ENCODE measurements at regions not wholly inside any gene's neighbourhood (a gene's known extent, or its start where the extent isn't known, plus 50 kb on each side); places are given as distances from the start of the nearest gene placed in this dataset.

DNA sequence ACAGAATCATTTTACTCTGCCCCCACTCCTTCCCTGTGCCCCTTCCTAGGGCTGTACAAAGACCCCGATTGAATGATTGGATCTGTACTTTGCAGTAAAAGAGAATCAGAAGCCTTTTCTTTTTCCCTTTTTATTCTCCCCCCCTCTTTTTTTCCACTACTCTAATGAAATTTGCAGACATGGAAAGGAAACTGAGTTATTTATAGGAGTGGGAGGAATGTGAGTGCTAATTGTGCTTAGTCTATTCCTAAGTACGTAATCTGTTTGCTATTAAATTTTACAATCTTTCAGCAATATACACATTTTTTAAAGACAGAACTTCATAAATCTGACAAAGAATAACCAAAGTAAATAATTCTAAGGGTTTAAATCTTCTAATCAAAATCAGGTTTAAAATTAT is 314.3 kb downstream of the MAP2K6 start:
- TF ChIP-seq, protein P1, sequence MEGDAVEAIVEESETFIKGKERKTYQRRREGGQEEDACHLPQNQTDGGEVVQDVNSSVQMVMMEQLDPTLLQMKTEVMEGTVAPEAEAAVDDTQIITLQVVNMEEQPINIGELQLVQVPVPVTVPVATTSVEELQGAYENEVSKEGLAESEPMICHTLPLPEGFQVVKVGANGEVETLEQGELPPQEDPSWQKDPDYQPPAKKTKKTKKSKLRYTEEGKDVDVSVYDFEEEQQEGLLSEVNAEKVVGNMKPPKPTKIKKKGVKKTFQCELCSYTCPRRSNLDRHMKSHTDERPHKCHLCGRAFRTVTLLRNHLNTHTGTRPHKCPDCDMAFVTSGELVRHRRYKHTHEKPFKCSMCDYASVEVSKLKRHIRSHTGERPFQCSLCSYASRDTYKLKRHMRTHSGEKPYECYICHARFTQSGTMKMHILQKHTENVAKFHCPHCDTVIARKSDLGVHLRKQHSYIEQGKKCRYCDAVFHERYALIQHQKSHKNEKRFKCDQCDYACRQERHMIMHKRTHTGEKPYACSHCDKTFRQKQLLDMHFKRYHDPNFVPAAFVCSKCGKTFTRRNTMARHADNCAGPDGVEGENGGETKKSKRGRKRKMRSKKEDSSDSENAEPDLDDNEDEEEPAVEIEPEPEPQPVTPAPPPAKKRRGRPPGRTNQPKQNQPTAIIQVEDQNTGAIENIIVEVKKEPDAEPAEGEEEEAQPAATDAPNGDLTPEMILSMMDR (IDR thresholded peaks at IDR 0.05; ENCODE audit: unreplicated experiment in 3 of 3), result no peak
- no peaks in the 10 kb centered on the region for H3K9me3 Mint-ChIP-seq
- no peaks in the 10 kb centered on the region for H3K27me3 Mint-ChIP-seq (ENCODE audit: low read depth)
- peak overlapping the region in 2 of 3 experiments; percentile 58 to 88 for H3K27ac Mint-ChIP-seq
- peaks cover 28% of the 10 kb centered on the region for H3K4me1 Mint-ChIP-seq
- no peak overlapping the region for H3K4me3 Mint-ChIP-seq
- H3K36me3 Mint-ChIP-seq (ENCODE audit: low read depth), result no peaks in the 10 kb centered on the region

DNA sequence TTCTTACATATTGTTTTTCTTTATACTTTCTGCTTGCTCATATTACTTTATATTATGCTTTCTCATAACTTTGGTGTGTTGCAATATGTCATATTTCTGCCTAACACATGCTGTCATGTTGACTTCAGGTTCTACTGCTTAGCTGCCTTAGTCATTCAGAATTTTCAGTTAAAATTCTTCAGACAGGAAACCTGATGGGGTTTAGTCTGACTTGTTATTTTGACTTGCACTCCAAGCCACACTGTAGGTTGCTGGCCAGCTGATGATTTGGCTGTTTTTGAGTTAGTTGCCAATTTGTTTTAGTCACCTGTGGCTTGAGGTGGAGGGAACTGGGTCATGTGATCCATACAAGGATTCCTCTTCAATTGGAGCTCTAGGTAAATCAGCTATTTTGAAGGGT is 315.4 kb downstream of the MAP2K6 start:
- Mint-ChIP-seq H3K9me3 (no peaks in the 10 kb centered on the region), H3K27me3 (ENCODE audit: low read depth) (no peaks in the 10 kb centered on the region), H3K36me3 (ENCODE audit: low read depth) (no peaks in the 10 kb centered on the region), H3K27ac (no peak overlapping the region), H3K4me3 (no peak overlapping the region), H3K4me1 (peaks cover 38% of the 10 kb centered on the region)
- TF ChIP-seq, protein P1 (IDR thresholded peaks at IDR 0.05; ENCODE audit: unreplicated experiment in 3 of 3), result no peak

DNA sequence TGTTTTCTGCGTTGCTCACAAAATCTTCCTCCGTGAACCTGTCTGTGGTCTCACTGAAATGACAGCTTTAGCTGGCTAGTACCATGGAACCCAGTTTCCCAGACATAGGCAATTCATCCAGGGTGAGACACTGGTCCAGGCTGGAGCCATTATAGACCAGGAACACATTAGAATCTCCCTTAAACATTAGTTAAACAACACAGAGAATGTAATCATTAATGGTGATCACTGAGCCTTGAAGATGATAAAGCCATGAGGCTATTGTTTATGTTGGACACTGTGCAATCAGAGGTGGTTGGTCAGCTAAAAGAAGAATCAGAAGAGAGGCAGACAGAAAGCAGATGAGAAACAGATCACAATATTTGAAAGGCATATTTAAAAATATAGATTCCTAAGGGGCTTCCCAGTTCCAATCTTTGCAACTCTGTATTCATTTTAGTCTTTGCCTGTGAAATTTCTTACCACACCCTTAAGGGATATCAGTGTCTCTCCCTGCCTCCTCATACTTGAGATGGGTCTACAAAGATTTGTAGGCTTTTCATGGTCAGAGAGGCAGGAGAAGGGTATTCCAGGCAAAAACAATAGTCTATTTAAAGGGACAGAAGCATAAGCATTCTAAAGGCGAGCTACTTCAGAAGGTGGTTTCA is 317.9 kb downstream of the MAP2K6 start:
- Mint-ChIP-seq H3K4me1 (peaks cover 34% of the 10 kb centered on the region), H3K27ac (peak overlapping the region; percentile 55 to 81 (median 71)), H3K36me3 (ENCODE audit: low read depth) (no peaks in the 10 kb centered on the region), H3K27me3 (ENCODE audit: low read depth) (no peaks in the 10 kb centered on the region), H3K9me3 (peaks cover 7% of the 10 kb centered on the region), H3K4me3 (no peak overlapping the region)
- TF ChIP-seq, protein P1 (IDR thresholded peaks at IDR 0.05; ENCODE audit: unreplicated experiment in 3 of 3), result no peak

DNA sequence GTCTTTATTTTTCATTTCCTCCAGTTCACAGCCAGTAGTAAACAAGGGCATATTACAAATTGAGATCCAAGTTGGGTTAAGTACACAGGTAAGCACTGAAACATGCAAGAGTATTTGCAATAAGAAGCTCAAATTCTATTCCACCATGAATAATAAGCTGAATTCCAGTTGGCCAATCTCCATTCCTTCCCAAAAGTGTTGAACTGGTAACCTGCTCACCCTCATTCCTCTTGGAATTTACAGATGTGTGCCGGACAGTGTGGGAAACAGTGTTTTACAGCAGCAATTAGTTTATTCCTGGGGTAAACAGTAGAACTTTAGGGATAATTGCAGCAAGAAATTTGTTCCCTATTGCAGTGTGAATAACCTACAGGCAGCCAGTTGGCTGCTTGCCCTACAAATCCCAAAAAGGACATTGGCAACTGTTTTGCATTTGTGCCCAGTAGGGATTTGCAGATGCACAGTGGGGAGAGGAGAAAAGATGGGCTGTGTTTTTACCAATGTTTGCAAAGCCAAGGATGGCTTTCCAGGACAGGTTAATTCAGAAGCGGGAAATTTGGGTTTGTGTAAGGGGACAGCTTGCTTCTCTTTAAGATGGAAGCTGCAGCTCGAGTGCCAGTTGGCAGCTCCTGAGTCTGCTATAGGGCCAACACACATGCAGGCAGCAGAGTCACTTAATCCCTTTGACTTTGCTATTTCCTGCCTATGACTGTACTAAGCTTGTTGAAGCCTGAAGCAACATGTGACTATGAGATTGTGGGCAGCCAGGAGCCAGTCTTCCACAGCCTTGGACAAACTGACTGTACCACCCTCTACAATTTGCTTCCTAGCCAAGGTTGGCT is 318.9 kb downstream of the MAP2K6 start:
- Mint-ChIP-seq H3K9me3 (peaks cover 14% of the 10 kb centered on the region), H3K27ac (peak overlapping the region in 2 of 3 experiments; percentile 55 to 81), H3K27me3 (ENCODE audit: low read depth) (no peaks in the 10 kb centered on the region), H3K36me3 (ENCODE audit: low read depth) (no peaks in the 10 kb centered on the region), H3K4me1 (peaks cover 33% of the 10 kb centered on the region), H3K4me3 (no peak overlapping the region)
- TF ChIP-seq, protein P1 (IDR thresholded peaks at IDR 0.05; ENCODE audit: unreplicated experiment in 3 of 3), result no peak

DNA sequence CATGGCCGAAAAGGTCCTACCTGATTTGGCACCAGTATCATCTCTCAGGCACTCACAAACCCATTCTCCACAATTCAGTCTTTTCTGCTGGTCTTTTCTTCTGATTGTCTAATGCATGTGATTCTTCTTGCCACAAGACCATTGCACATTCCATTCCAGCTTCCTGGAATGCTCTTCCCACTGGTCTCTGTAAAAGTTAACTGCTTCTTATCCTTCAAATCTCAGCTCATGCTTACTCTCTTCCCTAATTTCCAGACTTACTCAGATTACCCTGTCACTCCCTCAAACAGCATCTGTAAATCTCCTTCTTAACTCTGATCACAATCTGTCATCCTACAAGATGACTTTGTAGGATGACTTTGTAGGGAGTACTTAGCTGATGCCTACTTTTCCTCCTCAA is 320.2 kb downstream of the MAP2K6 start:
- Mint-ChIP-seq H3K36me3 (ENCODE audit: low read depth) (no peaks in the 10 kb centered on the region), H3K4me1 (peaks cover 29% of the 10 kb centered on the region), H3K27ac (no peak overlapping the region), H3K4me3 (no peak overlapping the region), H3K9me3 (peaks cover 20% of the 10 kb centered on the region), H3K27me3 (ENCODE audit: low read depth) (no peaks in the 10 kb centered on the region)
- TF ChIP-seq, protein P1 (IDR thresholded peaks at IDR 0.05; ENCODE audit: unreplicated experiment in 3 of 3), result no peak

Measured in nephron (organoid).